ENCODE measurements at regions not wholly inside any gene's neighbourhood (a gene's known extent, or its start where the extent isn't known, plus 50 kb on each side); places are given as distances from the start of the nearest gene placed in this dataset.
"Not testable (repeated sequence)": the region's sequence is repeated elsewhere in the genome, so short reads cannot be mapped to it uniquely, and the experiment has no call there.

GRCh38 chr1:230591678-230592077 lies 50.6 kb upstream of the COG2 start:
- DNase-seq, result no peak

DNA sequence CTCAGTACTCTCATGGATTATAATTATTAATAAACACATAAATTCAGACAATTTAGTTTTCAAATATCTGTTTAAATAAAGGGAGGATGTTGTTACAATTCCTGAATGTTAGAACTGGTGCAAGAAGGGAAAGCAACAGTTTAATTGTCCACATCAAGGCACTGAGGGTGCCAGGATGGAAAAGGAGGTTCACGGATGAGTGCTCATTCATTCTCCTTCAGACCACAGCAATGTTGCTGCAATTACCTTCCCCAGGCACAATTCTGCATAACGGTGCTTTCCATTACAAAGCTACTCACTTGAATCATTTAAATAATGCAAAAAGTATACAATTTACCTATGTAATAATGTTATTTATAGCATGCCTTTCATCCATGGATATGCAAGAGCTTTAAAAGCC lies 52.3 kb upstream of the COG2 start:
- DNase-seq, result no peak

DNA sequence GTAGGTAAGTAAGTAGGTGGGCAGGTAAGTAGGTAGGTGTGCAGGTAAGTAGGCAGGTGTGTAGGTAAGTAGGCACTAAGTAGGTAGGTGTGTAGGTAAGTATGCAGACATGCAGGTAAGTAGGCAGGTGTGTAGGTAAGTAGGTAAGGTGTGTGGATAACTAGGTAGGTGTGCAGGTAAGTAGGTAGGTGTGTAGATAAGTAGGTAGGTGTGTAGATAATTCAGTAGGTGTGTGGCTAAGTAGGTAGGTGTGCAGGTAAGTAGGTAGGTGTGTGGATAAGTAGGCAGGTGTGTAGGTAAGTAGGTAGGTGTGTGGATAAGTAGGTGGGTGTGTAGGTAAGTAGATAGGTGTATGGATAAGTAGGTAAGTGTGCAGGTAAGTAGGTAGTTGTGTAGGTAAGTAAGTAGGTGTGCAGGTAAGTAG lies 53.9 kb upstream of the COG2 start:
- no peak for DNase-seq

- DNase-seq, result no peak
Measured at GRCh38 chr1:230587061-230587460, 55.2 kb upstream of the COG2 start.

GRCh38 chr1:230584660-230585059 lies 57.6 kb upstream of the COG2 start:
- no peak for DNase-seq

DNA sequence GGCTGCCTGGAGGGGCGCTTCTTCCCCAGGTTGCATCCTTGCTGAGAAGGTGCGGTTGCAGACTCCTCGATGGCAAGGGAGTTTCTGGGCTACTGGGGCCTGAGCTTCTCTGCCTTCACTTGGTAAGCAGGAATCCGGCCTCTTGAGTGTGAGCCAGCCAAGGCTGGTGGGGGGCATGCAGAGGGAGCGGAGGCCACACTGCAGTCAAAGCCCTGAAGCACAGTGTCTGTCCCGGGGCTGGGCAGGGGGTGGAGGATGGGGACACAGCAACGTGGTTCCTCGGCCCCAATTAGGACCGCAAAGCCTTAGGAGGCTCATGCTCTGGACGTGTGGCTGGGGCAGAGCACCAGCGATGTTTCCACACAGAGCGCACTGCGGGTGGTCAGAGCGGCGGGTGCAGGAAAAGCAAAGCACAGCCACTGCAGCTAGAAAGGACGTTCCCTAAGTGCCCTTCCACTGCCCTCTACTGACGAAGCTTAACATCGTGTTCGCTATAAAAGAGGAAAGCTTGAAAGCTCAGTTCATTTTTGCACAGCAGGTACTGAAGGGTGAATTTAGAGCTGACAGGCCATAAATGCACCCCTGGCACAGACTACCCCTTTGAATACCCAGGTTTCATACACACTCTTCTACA lies 60.7 kb upstream of the COG2 start:
- no peak for DNase-seq

DNA sequence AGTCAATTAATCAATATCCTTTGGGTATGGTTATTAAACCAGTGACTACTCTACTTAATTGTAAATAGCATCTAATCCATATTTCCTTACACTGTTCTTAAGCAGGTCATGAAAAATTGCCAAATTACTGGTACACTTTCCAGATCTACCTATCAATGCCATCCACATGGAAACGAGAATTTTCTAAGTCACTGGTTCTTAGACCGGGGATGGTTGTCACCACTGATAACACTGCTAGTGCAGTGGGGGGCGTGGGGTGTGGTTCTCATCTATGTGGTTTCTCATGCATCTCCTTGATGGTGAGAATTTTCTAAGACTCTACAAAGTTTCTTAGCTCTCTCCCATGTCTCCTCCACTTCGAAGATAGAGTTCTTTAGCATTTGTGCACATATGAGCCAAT lies 63.7 kb upstream of the COG2 start:
- DNase-seq, result no peak

DNA sequence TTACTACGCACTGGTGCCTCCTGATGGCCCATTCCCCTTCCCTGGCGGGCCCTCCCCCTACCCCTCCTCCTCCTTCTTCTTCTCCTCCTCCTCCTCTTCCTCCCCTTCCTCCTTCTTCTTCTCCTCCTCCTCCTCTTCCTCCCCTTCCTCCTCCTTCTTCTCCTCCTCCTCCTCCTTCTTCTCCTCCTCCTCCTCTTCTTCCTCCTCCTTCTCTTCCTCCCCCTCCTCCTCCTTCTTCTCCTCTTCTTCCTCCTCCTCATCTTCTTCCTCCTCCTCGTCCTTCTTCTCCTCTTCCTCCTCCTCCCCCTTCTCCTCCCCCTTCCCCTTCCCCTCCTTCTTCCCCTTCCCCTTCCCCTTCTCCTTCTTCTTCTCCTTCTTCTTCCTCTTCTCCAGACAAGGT lies 64.7 kb upstream of the COG2 start:
- DNase-seq, result no peak

DNA sequence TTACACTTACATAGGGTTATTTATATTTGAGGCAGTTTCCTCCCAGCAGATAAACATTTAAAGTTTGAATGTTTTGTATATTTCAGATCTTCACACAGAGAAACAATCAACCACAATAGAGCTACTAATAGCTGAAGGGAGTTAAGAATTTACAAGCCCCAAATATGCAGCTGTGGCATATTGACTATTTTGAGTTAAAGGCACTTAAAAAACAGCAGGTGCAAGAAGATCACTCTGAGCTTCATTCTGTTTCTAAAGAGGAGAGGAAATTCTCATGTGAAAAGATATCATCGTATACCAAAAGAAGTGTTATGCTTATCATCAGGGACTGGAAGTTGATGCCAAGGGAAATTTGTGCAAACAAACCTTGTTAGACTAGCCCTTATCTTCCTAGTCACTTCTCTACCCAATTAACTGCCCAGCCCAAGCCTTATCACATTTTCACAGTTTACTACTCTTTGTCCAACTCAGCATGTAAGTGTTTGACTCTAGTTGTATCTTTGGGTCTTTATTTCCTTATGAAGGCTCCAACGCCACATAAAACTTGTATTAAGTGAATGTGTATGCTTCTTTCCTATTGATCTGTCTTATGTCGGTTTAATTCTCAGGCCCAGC lies 66.3 kb upstream of the COG2 start:
- no peak for DNase-seq

DNA sequence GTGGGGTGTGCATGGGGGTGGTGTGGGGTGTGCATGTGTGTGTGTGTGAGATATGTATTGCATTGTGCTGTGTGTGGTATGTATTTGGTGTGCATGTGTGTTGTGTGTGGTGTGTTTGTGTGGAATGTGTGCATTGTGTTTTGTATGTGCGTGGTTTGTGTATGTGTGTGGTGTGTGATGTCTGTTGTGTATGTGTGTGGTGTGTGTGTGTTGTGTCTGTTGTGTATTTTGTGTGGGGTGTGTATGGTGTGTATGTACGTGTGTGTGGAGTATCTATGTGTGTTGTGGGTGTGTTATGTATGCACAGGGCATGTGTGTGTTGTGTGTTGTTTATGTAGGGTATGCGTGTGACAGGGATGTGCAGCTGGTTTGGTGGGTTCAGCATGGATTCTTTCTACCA lies 67.8 kb upstream of the COG2 start:
- DNase-seq, result no peak

DNA sequence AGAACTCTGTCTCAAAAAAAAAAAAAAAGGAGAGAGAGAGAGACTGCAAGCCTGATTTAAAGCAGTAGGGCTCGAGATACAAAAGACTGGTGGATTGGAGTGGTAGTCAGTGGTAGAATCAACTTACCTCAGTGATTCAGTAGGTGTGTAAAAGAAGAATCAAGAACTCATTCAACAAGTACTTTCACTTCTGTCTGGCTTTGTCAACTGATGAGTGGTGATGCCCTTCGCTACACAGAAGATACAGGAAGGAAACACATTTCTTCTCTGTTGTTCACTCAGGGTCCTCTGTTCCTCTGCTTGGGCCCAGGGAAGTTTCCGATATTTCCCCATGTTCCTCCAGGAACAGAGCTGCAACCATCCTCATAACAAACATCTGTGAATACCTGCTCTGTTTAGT lies 68.6 kb upstream of the COG2 start:
- no peak for DNase-seq

DNA sequence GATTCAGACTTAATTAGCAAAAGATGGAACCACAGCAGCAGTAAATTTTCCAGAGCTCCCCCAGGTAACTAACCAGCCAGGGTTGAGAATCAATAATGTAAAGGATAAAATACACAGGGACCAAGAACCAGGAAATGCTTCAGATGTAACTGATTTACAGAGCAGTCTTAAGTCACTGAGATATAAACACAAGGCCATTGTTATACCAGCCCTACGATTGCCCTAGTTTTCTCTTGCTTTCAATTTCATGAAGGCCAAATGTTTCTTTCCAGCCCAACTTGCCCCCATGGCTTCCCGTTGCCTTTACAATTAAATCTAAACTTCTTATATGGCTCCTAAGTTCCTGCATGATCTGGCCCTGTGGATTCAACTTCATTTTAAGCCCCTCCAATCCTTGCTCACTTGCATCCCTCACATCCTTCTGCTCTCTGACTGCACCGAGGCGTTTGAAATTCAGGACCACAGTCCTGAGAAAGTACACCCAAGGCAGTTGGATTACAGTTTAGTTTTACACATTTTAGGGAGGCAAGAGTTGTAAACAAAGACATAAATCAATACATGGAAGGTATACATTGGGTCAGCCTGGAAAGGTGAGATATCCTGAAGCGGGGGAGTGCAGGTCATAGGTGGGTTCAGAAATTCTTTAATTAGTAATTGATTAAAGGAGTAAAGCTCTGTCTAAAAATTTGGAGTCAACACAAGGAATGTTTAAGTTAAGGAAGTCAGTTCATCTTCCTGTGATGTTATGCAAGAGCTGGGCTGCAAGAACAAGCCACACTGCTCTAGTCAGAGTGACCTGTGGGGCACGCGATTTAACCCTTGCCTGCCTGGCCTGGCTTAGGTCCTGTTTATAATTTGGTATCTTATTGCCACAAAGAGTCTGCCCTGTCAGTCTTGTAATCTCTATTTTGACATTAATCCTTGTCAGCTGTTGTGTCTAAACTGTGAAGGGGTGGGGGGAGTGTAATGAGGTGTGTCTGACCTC lies 69.9 kb upstream of the COG2 start:
- no peak for DNase-seq

DNA sequence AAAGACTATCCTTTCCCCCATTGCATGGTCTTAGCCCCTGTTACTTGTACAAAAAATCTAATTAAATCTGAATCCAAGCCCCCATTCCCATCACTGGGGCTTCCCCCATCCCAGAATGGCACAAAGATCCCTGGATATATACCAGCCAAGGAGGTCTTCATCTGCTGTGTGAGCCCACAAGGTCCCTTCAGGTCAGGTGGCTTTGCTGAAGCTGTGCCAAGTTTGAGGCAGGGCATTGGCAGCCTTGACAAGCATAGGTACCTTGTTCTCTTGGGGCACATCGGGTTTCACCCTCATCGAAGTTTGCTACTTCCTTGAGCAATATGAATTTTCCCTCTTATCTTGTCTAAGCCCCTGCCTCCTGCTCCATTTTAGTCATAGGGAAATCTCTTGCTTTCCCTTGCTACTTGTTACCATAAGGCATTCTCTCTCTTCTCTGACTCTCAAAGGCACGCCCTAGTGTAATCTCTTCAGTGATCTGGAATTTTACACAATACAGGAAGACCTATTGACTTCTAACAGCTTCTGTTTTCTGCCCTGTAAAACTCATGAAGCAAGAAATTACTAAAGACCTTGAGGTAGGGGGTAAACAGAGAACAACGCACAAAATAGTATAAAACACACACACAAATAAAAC lies 71.4 kb upstream of the COG2 start:
- DNase-seq, result no peak

DNA sequence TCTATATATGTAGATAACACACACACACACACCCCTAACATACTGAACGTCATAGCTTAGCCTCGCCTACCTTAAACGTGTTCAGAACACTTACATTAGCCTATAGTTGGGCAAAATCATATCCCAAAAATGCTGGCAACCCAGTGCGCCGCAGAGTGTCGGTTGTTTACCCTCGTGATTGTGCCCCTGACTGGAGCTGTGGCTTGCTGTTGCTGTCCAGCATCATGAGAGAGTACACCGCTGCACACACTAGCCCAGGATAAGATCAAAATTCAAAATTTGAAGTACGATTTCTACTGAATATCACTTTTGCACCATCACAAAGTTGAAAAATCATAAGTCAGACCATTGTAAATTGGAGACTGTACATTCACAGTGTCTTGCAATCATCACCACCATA lies 73.1 kb upstream of the COG2 start:
- DNase-seq, result no peak

- no peak for DNase-seq
Measured at GRCh38 chr1:230568676-230569075, 73.6 kb upstream of the COG2 start.

DNA sequence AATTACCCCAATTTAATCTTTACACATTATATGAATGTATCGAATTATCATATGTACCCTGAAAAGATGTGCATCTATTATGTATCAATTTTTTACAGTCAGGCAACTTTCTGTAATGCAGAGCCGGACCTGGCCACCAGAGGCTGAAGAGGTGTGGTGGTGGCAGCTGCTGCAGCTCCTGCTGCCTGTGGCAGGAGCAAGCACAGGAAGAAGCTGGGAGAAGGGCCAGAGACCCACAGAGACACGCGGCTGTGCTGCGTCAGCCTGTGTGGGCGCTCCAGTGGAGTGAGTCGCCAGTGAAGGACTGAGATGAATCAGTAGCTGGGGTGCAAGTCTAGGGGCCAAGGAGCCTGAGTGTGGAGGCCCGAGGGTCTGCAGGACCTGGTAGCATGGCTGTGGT lies 74.3 kb upstream of the COG2 start:
- DNase-seq, result no peak

DNA sequence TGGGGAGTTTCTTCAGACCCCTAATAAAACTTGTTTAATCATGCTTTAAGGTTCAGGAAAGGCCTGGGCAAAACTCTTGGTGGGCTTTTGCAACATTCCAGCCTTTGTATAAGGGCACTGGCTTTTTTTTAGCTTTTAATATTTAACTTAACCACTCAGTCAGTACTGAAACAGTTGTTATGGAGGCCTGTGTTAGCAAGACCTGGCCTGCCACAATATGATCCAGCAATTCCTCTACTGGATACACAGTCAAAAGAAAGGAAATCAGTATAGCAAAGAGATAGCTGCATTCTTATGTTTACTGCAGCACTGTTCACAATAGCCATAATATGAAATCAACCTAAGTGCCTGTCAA lies 75.1 kb upstream of the COG2 start:
- DNase-seq, result no peak

GRCh38 chr1:230566532-230567220 lies 75.6 kb upstream of the COG2 start:
- not testable (repeated sequence) for DNase-seq

DNA sequence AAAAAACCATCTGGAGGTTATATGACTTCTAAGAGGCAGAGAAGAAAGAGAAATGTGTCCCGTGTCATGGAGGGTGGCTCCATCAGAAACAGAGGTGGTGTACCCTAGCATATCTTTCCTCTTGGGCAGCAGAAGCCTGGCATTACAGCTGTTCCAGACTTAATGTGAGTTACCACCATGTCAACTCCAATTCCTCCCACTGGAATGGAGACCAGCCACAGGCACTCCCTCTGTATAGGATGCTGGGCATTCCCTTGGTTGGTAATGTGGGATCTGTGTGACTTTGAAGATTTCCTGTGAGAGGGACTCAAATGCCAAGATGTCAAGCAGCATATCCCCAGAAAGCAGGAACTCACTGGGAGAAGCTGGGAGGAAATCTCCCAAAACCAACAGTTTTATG lies 77.1 kb upstream of the COG2 start:
- no peak for DNase-seq

DNA sequence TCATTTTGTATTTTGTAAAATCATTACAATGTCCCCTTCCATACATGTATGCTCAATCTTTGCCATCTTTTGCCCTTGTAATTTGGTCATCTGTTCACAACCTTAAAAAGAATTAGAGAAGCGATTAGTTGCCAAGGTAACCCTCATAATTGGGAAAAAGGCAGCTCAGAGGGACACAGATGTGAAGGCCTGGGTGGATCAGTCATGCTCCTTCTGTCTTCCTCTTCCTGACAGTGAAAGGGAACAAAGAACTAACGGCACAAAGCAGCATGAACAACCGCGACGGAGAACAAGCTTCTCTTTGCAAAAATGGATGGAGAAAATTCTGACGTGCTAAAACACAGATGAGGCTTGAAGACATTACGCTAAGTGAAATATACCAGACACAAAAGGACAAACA lies 78.7 kb upstream of the COG2 start:
- no peak for DNase-seq

DNA sequence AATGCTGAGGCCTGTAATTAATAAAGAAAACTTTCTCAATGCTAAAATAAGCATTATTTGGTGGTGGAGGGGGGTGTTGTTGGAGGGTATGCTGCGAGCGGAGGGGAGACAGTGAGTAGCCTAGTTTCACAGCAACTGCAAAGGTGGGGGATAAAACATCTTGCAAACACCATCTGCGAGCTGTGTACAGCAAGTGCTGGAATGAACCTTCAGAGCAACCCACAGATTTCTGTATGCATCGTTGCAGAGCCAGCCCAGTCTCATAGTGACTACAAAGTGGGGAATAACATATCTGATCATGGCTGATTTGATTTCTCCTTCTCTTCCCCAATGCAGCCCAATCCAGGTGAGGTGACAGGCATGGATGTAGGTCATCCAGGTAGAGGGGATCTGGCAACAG lies 80.7 kb upstream of the COG2 start:
- no peak for DNase-seq

GRCh38 chr1:230558324-230558723 lies 84.0 kb upstream of the COG2 start:
- no peak for DNase-seq

DNA sequence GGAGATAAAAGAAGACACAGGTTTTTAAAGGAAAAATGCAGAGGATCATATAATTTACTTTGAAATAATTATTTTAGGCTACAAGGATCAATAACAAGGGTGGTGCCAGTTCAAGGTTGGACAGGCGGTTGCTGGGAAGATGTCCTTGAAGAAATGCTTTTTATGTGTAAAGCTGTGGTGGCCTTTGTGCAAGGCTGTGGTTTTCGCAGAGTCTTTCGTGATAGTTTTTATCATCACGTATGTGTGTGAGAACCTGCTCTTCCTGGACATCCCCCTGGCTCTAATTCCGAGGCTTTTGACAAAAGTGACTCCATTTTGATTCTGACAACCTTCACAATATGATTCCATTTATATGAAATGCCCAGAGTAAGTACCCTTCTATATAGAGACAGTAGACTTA lies 85.8 kb upstream of the COG2 start:
- DNase-seq, result no peak

Data from hindlimb muscle (tissue), 1 donor.